HG03139 (cell line): ENCODE measurements at regions not wholly inside any gene's neighbourhood (a gene's known extent, or its start where the extent isn't known, plus 50 kb on each side); places are given as distances from the start of the nearest gene placed in this dataset.

Experiments
- ATAC-seq: cut with Tn5 transposase; IDR thresholded peaks from one replicate; pipeline ENCODE4 v1.9.1; 2021; ENCODE audit not compliant: unreplicated experiment

DNA sequence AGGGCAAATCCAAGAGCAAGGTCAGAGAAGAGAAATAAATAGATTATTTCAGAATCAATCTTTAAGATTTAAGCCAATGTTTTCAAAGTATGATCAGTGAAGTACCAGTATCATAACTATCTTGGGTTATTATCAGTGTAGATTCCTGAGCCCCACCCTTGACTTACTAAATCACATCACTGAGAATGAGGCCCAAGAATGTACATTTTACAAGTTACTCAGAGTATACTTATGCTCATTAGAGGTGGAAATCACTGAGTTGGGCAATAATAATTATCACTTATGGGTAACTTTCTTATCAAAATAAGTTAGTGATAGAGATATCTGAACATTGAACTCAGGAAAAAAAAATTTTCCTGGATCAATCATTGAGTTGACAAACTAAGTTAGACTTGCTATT is 121.6 kb upstream of the NOCT start:
- no peak for ATAC-seq

DNA sequence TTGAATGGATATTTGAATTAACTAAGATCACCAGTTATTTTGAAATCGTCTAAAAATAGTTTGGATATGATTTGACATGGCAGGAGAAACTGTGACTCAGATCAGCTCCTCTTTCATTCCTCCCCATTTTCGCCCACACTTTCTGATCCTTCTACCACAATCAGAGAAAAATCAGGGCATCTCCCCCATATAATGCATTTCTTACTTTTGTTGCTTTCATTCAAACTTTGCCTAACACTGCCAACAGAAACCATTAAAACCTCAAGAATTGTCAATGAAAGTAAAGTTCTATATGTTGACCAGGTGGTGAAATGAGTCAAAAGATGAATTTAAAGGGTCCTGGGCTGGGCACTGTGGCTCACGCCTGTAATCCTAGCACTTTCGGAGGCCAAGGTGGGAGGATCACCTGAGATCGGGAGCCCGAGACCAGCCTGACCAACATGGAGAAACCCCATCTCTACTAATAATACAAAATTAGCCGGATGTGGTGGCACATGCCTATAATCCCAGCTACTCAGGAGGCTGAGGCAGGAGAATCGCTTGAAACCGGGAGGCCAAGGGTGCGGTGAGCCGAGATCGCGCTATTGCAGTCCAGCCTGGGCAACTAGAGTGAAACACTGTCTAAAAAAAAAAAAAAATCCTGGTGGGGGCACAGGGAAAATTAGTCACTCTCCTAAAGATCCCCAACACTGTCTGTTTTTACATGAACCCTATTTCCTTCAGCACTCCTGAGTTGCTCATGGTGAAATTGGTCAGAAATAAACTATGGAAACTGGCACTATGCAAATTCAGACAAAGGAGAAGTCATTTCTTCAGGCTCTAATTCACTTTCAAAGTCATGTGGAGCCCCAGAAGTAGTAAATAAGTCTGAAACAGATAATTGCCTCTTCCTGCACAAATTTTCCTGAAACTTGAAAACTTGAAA is 122.8 kb upstream of the NOCT start:
- ATAC-seq: no peak

DNA sequence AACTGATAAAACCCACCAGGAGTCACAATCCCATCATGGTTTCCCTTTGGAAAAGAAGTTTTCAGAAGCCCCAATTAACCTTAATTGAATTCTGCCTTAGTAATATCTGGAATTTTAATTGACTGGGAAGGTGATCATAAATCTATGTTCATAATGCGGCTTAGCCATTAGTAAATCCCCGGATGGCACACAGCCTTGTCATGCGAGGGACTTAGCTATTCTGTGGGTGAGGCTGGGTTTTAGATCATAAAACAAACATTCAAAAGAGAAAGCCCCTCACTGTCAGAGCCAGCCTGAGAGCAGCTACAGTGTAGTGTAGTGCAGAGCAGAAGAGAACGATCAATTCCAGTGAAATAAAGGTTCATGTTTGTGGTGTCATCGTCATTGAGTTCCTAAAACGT is 124.0 kb upstream of the NOCT start:
- no peak for ATAC-seq

GRCh38 chr4:138890891-138891570 is 124.5 kb upstream of the NOCT start:
- ATAC-seq: no peak

DNA sequence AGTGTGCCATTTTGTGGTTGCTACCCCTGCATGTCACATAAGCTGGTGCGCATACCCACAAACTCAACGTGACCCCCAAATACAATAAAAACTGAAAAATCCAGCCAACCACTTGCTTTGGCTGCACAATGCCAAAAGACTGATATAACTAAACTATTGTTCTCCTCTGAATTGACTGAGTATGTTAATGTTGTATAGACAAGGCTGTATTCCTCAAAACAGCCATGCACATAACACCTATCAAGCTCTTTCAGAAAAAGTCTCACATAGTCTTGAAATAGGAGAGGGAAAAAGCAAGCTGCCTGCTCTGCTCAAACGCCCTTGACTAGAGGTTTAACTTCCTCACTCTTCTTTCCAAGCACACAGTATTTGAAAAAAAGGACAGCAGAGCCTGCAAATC is 126.4 kb upstream of the NOCT start:
- ATAC-seq: no peak

GRCh38 chr4:138887741-138888140 is 127.8 kb upstream of the NOCT start:
- no peak for ATAC-seq

- ATAC-seq: no peak
Observed at GRCh38 chr4:138887341-138887740, 128.2 kb upstream of the NOCT start.

- ATAC-seq: no peak
Observed at GRCh38 chr4:138879757-138880156, 135.8 kb upstream of the NOCT start.

DNA sequence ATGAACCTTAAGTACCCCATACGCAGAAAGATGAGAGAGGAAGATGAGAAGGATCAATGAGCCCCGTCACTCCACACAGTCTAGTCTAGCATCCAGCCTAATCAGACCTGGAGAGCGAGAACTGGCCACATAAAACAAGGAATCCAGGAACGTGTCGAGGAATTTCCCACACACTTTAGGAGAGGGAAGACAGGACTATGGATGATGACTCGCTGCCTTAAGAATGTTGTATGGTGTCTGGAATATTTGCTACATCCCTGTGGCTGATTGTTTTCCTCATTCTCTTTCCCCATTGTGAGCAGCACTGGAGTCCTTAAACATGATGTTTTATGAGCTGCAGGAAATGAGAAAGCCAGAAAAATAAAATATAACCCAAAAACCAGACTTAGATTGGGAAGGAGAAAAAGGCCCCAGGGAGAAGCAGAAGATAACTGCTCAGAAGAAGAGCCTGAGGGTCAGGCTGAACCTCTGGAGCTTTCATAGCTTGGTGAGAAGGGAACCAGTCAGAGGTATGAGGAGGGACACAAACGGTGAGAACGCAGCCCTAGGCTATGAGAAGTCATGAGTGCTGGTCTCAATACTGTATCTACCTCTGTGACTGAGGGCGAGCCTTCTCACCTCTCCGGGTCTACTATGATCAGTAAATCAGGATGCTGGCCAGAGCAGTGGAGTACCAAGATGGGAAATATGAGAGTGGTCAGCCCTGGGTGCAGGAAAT is 139.5 kb upstream of the NOCT start:
- ATAC-seq: no peak

- ATAC-seq: no peak
Observed at GRCh38 chr4:138871555-138871875, 144.1 kb upstream of the NOCT start.

DNA sequence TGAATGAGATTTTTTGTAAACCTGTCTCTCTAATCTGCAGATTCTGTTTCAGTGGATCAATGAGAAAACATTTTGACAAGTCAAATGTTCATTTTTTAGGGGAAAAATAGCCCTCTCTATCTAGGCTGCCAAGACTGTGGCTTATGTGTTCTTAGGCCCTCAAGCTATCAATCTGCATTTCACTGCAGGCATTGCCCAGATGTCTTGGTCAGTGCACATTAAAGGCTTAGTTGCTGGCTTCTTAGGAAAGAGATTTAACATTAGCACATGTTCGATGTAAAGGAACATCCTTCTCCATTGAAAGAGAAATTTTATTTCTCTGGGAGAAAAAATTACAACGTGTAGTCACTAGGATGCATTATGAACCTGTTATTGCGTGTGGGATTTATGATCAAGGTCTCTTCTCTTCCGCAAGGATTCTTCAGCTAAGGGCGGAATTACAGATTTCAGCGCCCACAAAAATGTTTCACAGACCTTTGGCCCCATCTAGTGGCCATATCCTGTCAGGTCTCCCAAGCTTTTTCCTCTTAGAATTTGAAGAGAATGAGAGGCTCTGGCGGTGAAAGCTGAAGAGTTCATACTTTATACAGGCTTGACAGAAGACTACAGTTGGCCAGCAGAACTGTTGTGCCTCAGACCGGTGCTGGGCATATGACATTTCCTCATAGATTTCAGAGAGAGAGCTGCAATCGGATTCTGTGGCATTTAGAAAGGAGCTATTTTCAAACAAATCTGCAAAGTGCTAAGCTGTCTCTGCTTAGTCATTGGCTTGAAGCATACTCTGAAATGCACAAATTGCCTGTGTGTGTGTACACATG is 144.6 kb upstream of the NOCT start:
- peak; percentile 71 for ATAC-seq

GRCh38 chr4:138869631-138870030 is 145.9 kb upstream of the NOCT start:
- no peak for ATAC-seq

GRCh38 chr4:138869165-138869564 is 146.4 kb upstream of the NOCT start:
- ATAC-seq: no peak

- no peak for ATAC-seq
Observed at GRCh38 chr4:138868562-138868961, 147.0 kb upstream of the NOCT start.

GRCh38 chr4:138867404-138867803 is 148.2 kb upstream of the NOCT start:
- ATAC-seq: no peak

DNA sequence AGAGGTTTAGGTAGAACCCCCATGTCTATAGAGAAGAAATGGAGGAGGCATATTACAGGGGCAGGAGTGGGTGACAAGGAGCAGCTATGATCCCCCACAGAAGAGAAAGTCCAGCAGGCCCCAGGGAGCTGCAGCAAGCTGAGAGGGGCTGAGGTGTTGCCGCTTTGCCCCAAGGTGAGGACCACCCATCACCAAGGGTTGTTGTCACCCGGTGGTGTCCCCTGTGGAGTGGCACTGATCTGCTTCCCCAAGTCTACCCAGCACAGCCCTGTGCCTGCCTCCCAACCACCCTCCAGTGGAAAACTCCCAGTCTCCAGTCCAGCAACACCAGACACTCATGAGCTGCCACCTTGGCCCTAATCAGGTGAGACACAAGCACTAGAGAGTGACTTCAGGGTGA is 149.3 kb upstream of the NOCT start:
- ATAC-seq: no peak

- ATAC-seq: no peak
Observed at GRCh38 chr4:138865765-138866164, 149.8 kb upstream of the NOCT start.

- no peak for ATAC-seq
Observed at GRCh38 chr4:138864961-138865720, 150.4 kb upstream of the NOCT start.

GRCh38 chr4:138863160-138863559 is 152.4 kb upstream of the NOCT start:
- no peak for ATAC-seq

GRCh38 chr4:138861135-138861534 is 154.4 kb upstream of the NOCT start:
- no peak for ATAC-seq
